ENCODE measurements at regions not wholly inside any gene's neighbourhood (a gene's known extent, or its start where the extent isn't known, plus 50 kb on each side); places are given as distances from the start of the nearest gene placed in this dataset.

DNA sequence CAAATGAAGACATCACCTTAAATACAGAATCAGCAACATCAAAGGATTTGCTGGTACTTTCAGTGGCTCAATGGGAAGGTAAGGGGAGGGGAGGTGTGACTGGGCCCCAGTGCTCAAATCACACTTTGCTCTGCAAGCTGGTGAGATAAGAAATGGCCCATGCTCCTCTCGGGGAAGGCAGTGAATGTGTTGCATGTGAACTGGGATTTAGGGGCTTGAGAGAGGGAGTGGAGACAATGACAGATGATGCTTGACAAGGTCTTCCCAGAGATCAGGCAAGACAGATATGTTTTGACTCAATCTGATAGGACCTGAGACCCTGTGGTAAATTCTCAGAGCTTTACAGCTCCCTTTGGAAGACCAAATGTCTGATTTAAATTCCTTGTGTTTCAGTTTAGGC, 233.0 kb upstream of the PROK2 start:
- Histone ChIP-seq H3K18ac (ENCODE audit: low read depth, low read length) (0 out of 2 replicates have a peak overlapping the region, but pooled peaks have one; percentile 16), H2BK15ac (ENCODE audit: low read depth, low read length) (no peak overlapping the region), H3K4me3 (ENCODE audit: insufficient read depth, low read depth, low read length) (no peak overlapping the region), H2BK20ac (ENCODE audit: low read depth, low read length) (no peak overlapping the region), H3K9ac (ENCODE audit: low read depth, low read length) (no peak overlapping the region), H3K4me2 (ENCODE audit: low read depth, low read length) (no peak overlapping the region), H3K36me3 (ENCODE audit: control insufficient read depth, insufficient read depth, low read length) (no peaks in the 10 kb centered on the region), H3K23ac (ENCODE audit: low read depth, low read length) (no peak overlapping the region), H3K9me1 (ENCODE audit: insufficient read depth, low read length) (no peaks in the 10 kb centered on the region), H4K5ac (ENCODE audit: low read depth, low read length) (no peak overlapping the region), H2BK5ac (ENCODE audit: low read depth, low read length, poor library complexity, severe bottlenecking) (no peak overlapping the region), H2AK5ac (ENCODE audit: low read depth, low read length) (no peak overlapping the region), H3K56ac (ENCODE audit: extremely low read depth, insufficient read depth, low read length) (no peak overlapping the region), H3K4ac (ENCODE audit: low read depth, low read length) (no peak overlapping the region), H2AK9ac (replicated peaks; ENCODE audit: low read depth, low read length, poor library complexity) (peak overlapping the region; percentile 42), H3K79me1 (ENCODE audit: low read depth in 1 of 2, low read length in 2 of 2) (no peaks in the 10 kb centered on the region), H3K27me3 (ENCODE audit: control insufficient read depth, insufficient read depth, low read length) (no peaks in the 10 kb centered on the region), H3K14ac (replicated peaks; ENCODE audit: low read depth, low read length) (no peak overlapping the region), H3K4me1 (ENCODE audit: control insufficient read depth, insufficient read depth, low read length) (peaks cover 6% of the 10 kb centered on the region; the same call in 1 of the 2 replicates), H4K91ac (ENCODE audit: insufficient read depth, low read depth, low read length) (no peak overlapping the region), H3K9me3 (ENCODE audit: control insufficient read depth, insufficient read depth, low read length) (no peaks in the 10 kb centered on the region), H2BK120ac (ENCODE audit: low read depth, low read length) (no peak overlapping the region), H4K20me1 (ENCODE audit: insufficient read depth, low read length) (no peaks in the 10 kb centered on the region), H4K8ac (ENCODE audit: low read depth in 2 of 2, low read length in 2 of 2) (0 out of 4 replicates have a peak overlapping the region, but pooled peaks of 1 of the 2 experiments have one; percentile 3), H3K27ac (ENCODE audit: insufficient read depth, low read length) (no peak overlapping the region), H2AFZ (replicated peaks; ENCODE audit: low read length, poor library complexity) (no peak overlapping the region)
- WGBS, 2 experiments (ENCODE audit: extremely low coverage in 2 of 2, insufficient read length in 1 of 2): no CpG with 5 or more reads among the region's 1 CpG
- ChIA-PET CTCF (interaction anchor here (0.6 kb wide), 1 partner anchor 18 kb away, joined by 3 read pairs; no protein-coding TSS in a partner anchor), POLR2A (ENCODE audit: unreplicated experiment) (no interaction called here)
- no peak for ATAC-seq (ENCODE audit: low read depth)
- dilution Hi-C loops (cut with HindIII; ENCODE audit: low sequenced_read_pairs, unreplicated experiment) (no loop called here), intact Hi-C loops (cut with micrococcal nuclease) (no loop called here), in situ Hi-C loops (cut with MboI; ENCODE audit: low sequenced_read_pairs) (no loop called here)
- TF ChIP-seq, protein P1, sequence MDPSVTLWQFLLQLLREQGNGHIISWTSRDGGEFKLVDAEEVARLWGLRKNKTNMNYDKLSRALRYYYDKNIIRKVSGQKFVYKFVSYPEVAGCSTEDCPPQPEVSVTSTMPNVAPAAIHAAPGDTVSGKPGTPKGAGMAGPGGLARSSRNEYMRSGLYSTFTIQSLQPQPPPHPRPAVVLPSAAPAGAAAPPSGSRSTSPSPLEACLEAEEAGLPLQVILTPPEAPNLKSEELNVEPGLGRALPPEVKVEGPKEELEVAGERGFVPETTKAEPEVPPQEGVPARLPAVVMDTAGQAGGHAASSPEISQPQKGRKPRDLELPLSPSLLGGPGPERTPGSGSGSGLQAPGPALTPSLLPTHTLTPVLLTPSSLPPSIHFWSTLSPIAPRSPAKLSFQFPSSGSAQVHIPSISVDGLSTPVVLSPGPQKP (IDR thresholded peaks at IDR 0.05; ENCODE audit: borderline replicate concordance, low read depth, low read length): no peak
- TF ChIP-seq POLR2A (IDR thresholded peaks at IDR 0.05; ENCODE audit: low read depth, low read length): no peak
- no peak for TF ChIP-seq CHD1 (IDR thresholded peaks at IDR 0.05; ENCODE audit: low read depth, low read length)
- TF ChIP-seq RCOR1 (IDR thresholded peaks at IDR 0.05; ENCODE audit: insufficient replicate concordance, low read length): no peak
- TF ChIP-seq NFE2L2 (IDR thresholded peaks at IDR 0.05; ENCODE audit: low read depth, low read length): no peak
- no peak for TF ChIP-seq MAZ (IDR thresholded peaks at IDR 0.05; ENCODE audit: borderline replicate concordance, low read depth, low read length)
- no peak for TF ChIP-seq CEBPB (IDR thresholded peaks at IDR 0.05; ENCODE audit: low read depth, low read length)
- TF ChIP-seq USF2 (IDR thresholded peaks at IDR 0.05; ENCODE audit: low read depth, low read length): no peak
- TF ChIP-seq MAFK (IDR thresholded peaks at IDR 0.05; ENCODE audit: low read depth, low read length): no peak
- TF ChIP-seq, protein P2, sequence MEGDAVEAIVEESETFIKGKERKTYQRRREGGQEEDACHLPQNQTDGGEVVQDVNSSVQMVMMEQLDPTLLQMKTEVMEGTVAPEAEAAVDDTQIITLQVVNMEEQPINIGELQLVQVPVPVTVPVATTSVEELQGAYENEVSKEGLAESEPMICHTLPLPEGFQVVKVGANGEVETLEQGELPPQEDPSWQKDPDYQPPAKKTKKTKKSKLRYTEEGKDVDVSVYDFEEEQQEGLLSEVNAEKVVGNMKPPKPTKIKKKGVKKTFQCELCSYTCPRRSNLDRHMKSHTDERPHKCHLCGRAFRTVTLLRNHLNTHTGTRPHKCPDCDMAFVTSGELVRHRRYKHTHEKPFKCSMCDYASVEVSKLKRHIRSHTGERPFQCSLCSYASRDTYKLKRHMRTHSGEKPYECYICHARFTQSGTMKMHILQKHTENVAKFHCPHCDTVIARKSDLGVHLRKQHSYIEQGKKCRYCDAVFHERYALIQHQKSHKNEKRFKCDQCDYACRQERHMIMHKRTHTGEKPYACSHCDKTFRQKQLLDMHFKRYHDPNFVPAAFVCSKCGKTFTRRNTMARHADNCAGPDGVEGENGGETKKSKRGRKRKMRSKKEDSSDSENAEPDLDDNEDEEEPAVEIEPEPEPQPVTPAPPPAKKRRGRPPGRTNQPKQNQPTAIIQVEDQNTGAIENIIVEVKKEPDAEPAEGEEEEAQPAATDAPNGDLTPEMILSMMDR (conservative IDR thresholded peaks at IDR 0.05; ENCODE audit: low read depth, low read length): no peak
- no peak for TF ChIP-seq RFX5 (IDR thresholded peaks at IDR 0.05; ENCODE audit: low read depth, low read length)
- TF ChIP-seq MXI1 (IDR thresholded peaks at IDR 0.05; ENCODE audit: borderline replicate concordance, low read depth, low read length): no peak
- no peak for TF ChIP-seq RAD21 (IDR thresholded peaks at IDR 0.05; ENCODE audit: low read length)
- no peak for TF ChIP-seq BHLHE40 (IDR thresholded peaks at IDR 0.05; ENCODE audit: low read depth, low read length)
- no peak for TF ChIP-seq SMC3 (IDR thresholded peaks at IDR 0.05; ENCODE audit: low read depth, low read length)
- TF ChIP-seq FOS (IDR thresholded peaks at IDR 0.05; ENCODE audit: low read depth, low read length): no peak
- BruUV-seq (replicated peaks): no TSS peak
- DNase-seq: no peak

Measured in IMR-90 (cell line).